Ishikawa (cell line): ENCODE measurements at regions not wholly inside any gene's neighbourhood (a gene's known extent, or its start where the extent isn't known, plus 50 kb on each side); places are given as distances from the start of the nearest gene placed in this dataset.

Source experiments
- CEBPB ChIP-seq: IDR thresholded peaks from 2 replicates; pipeline ENCODE4 v1.6.1; 2012
- CREB1 ChIP-seq: IDR thresholded peaks from 2 replicates; pipeline ENCODE4 v1.6.1; 2012; ENCODE audit warnings: low read depth
- EP300 ChIP-seq: IDR thresholded peaks from 2 replicates; pipeline ENCODE4 v1.6.1; 2012; ENCODE audit warnings: borderline replicate concordance
- FOXM1 ChIP-seq: IDR thresholded peaks from 2 replicates; pipeline ENCODE4 v1.6.1; 2012; ENCODE audit warnings: low read depth, borderline replicate concordance
- NFIC ChIP-seq: IDR thresholded peaks from 2 replicates; pipeline ENCODE4 v1.6.1; 2012
- RAD21 ChIP-seq: IDR thresholded peaks from 2 replicates; pipeline ENCODE4 v1.6.1; 2012; ENCODE audit warnings: low read depth
- TAF1 ChIP-seq: IDR thresholded peaks from 2 replicates; pipeline ENCODE4 v1.6.1; 2012; ENCODE audit warnings: low read depth, mild to moderate bottlenecking
- TCF12 ChIP-seq: IDR thresholded peaks from 2 replicates; pipeline ENCODE4 v1.6.1; 2012; ENCODE audit warnings: low read depth
- YY1 ChIP-seq: IDR thresholded peaks from 2 replicates; pipeline ENCODE4 v1.6.1; 2012; ENCODE audit warnings: low read depth
- ZBTB7A ChIP-seq: IDR thresholded peaks from 2 replicates; pipeline ENCODE4 v1.6.1; 2012; ENCODE audit warnings: low read depth
- TF ChIP-seq, protein P1 (sequence below): IDR thresholded peaks from 2 replicates; pipeline ENCODE4 v1.6.1; 2012
- TF ChIP-seq, protein P2 (sequence below): IDR thresholded peaks from 2 replicates; pipeline ENCODE4 v1.6.1; 2012
- TF ChIP-seq, protein P3 (sequence below): IDR thresholded peaks from 2 replicates; pipeline ENCODE4 v1.6.1; 2012; ENCODE audit warnings: low read depth, mild to moderate bottlenecking

DNA sequence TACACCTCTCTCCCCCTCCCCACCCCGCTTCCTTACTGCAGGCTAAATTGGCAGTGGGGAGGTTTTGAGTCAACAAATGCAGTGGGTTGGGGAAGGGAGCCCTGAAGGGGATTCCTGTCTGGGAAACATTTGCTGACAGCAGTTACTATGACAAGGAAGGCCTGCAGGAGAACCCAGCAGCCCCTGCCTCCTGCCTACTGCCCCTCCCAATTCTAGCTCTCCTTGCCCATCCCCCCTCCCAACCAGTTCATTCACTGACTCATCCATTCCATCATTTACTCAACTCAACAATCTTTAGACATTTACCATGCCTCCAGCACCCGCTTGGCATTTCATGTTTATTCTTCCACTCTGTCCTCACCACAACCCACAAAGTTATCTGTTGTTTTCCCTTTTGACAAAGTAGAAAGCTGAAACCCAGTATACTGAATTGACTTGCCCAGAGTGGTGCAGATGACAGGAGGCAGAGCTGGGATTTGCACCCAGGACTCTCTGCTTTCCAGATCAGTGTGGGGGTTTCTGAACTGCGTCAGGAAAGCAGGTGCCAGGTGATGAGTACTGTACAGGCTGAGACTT is 75.0 kb downstream of the MAGEF1 start:
- no peak for TF ChIP-seq TAF1
- no peak for TF ChIP-seq FOXM1

DNA sequence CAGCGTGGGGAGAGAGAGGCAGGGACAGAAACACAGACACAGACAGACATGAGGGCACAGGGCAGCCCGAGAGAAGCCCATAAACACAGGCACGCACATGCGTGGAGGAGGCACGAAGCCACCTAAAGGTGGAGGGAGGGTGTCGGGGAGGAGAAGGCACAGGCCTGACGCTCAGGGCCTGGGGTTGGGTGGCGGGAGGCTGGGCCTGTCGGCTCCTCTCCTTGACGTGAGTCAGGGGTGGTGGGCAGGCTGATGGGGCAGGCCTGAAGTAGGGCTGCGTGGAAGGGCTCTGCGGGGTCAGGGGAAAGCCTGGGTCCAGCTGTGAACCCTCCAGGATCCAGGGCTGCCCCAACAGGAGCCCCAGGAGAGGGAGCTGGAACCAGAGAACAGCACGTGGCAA is 74.2 kb downstream of the EPHB3 start:
- TF ChIP-seq RAD21 (no peak), TCF12 (no peak), FOXM1 (no peak)

DNA sequence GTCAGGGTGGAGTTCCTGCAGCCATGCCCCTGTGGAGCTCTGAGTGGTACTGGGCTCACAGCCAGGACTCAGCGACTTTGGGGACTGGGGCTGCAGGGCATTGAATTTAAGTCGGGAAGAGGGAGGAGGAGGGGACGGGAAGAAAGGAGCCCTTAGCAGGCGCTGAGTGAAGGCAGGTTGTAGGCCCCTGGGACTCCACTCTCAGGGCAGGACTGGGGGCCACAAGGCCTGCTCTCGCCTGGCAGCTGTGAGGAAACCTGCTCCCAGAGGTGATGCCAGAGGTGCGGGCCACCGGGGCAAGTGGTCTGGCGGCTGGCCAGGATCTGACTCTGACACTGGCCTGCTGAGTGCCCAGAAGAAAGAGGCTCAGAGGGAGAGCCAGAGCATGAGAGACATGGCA is 73.5 kb downstream of the EPHB3 start:
- TF ChIP-seq NFIC, result peak; percentile 67
- peak; percentile 46; the same call in 1 of the 2 replicates for TF ChIP-seq TCF12
- TF ChIP-seq ZBTB7A, result no peak
- peak; percentile 12; the same call in 1 of the 2 replicates for TF ChIP-seq EP300

DNA sequence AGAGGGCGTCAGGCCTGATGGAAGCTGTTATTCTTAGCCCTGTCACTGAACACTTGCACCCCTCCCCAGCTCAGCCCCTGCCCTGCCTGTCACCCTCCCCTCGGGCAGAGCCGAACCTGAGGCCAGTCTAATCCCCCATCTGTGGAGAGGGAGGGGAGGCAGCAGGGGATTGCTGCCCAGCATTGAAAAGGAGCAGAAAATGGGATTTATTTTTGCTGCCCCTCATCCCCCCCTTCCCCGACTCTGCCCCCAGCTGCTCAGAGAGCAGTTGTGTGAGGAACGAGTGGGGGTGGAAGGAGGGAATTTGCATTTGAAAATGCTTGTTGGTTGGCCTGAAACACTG is 71.6 kb downstream of the EPHB3 start:
- TF ChIP-seq, protein P1, sequence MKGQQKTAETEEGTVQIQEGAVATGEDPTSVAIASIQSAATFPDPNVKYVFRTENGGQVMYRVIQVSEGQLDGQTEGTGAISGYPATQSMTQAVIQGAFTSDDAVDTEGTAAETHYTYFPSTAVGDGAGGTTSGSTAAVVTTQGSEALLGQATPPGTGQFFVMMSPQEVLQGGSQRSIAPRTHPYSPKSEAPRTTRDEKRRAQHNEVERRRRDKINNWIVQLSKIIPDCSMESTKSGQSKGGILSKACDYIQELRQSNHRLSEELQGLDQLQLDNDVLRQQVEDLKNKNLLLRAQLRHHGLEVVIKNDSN, result no peak
- TF ChIP-seq, protein P2, sequence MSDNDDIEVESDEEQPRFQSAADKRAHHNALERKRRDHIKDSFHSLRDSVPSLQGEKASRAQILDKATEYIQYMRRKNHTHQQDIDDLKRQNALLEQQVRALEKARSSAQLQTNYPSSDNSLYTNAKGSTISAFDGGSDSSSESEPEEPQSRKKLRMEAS, result no peak
- TF ChIP-seq ZBTB7A, result no peak
- no peak for TF ChIP-seq RAD21
- no peak for TF ChIP-seq CEBPB
- TF ChIP-seq NFIC, result no peak
- no peak for TF ChIP-seq TAF1
- no peak for TF ChIP-seq YY1
- TF ChIP-seq CREB1, result no peak
- TF ChIP-seq, protein P3, sequence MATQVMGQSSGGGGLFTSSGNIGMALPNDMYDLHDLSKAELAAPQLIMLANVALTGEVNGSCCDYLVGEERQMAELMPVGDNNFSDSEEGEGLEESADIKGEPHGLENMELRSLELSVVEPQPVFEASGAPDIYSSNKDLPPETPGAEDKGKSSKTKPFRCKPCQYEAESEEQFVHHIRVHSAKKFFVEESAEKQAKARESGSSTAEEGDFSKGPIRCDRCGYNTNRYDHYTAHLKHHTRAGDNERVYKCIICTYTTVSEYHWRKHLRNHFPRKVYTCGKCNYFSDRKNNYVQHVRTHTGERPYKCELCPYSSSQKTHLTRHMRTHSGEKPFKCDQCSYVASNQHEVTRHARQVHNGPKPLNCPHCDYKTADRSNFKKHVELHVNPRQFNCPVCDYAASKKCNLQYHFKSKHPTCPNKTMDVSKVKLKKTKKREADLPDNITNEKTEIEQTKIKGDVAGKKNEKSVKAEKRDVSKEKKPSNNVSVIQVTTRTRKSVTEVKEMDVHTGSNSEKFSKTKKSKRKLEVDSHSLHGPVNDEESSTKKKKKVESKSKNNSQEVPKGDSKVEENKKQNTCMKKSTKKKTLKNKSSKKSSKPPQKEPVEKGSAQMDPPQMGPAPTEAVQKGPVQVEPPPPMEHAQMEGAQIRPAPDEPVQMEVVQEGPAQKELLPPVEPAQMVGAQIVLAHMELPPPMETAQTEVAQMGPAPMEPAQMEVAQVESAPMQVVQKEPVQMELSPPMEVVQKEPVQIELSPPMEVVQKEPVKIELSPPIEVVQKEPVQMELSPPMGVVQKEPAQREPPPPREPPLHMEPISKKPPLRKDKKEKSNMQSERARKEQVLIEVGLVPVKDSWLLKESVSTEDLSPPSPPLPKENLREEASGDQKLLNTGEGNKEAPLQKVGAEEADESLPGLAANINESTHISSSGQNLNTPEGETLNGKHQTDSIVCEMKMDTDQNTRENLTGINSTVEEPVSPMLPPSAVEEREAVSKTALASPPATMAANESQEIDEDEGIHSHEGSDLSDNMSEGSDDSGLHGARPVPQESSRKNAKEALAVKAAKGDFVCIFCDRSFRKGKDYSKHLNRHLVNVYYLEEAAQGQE, result no peak

DNA sequence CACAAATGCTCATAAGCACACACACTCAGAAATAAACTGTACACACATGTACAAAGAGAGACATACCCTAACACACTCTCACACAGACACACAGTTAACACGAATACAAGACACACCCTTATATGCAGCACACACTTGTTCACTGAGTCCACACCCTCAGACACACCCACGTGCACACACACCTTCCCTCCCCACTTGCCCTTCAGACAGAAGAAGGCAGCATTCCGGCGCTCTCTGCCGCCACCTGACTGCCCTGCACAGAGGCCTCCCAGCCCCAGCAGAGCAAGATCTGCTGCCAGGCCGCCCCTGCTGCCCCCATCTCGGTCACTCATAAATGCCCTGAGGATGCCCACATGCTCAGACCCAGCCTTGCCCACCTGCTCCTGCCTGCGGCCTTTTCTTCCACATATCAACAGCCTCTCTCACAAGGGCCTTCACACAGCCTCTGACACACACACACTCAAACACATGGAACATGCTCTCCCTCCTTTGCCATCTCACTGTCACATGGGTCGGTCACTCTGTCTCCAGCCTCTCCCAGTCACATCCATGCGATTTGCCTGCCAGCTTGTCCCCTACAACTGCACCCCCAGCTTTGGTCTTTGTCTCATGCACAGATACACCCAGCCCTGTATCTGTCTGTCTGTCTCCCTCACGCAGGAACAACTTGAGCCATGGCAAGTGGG is 71.1 kb downstream of the EPHB3 start:
- TF ChIP-seq RAD21 (peak; percentile 9; the same call in 1 of the 2 replicates), CREB1 (no peak)
